ENCODE measurements at regions not wholly inside any gene's neighbourhood (a gene's known extent, or its start where the extent isn't known, plus 50 kb on each side); places are given as distances from the start of the nearest gene placed in this dataset.

- TF ChIP-seq TSHZ2 (CRISPR knock-in tag; IDR thresholded peaks at IDR 0.05) = no peak
- TF ChIP-seq PPARA (CRISPR knock-in tag; IDR thresholded peaks at IDR 0.05; ENCODE audit: borderline replicate concordance) = no peak
Measured at GRCh38 chr6:97702248-97702647, 419.2 kb upstream of the MMS22L start (continued).

- TF ChIP-seq ISL1 (CRISPR knock-in tag; IDR thresholded peaks at IDR 0.05) = no peak
- TF ChIP-seq ZC3H10 (CRISPR knock-in tag; IDR thresholded peaks at IDR 0.05) = no peak
- TF ChIP-seq BACH2 (CRISPR knock-in tag; IDR thresholded peaks at IDR 0.05; ENCODE audit: borderline replicate concordance) = no peak
- no peak for TF ChIP-seq PPARA (CRISPR knock-in tag; IDR thresholded peaks at IDR 0.05; ENCODE audit: borderline replicate concordance)
- no peak for TF ChIP-seq ESRRG (CRISPR knock-in tag; IDR thresholded peaks at IDR 0.05)
- TF ChIP-seq ARNTL (CRISPR knock-in tag; IDR thresholded peaks at IDR 0.05; ENCODE audit: borderline replicate concordance, low read depth) = no peak
- TF ChIP-seq POU6F1 (CRISPR knock-in tag; IDR thresholded peaks at IDR 0.05; ENCODE audit: borderline replicate concordance, low read depth) = no peak
- TF ChIP-seq TOX (CRISPR knock-in tag; IDR thresholded peaks at IDR 0.05; ENCODE audit: borderline replicate concordance) = no peak
- TF ChIP-seq TCF4 (CRISPR knock-in tag; IDR thresholded peaks at IDR 0.05; ENCODE audit: borderline replicate concordance) = no peak
- TF ChIP-seq ZNF70 (CRISPR knock-in tag; IDR thresholded peaks at IDR 0.05) = no peak
- no peak for TF ChIP-seq TSHZ2 (CRISPR knock-in tag; IDR thresholded peaks at IDR 0.05)
- no peak for TF ChIP-seq GLIS3 (CRISPR knock-in tag; IDR thresholded peaks at IDR 0.05)
- TF ChIP-seq ZNF565 (CRISPR knock-in tag; conservative IDR thresholded peaks at IDR 0.05; ENCODE audit: low read depth) = no peak
- no peak for TF ChIP-seq CSDC2 (CRISPR knock-in tag; IDR thresholded peaks at IDR 0.05)
- ATAC-seq = no peak
Measured at GRCh38 chr6:97703661-97704060, 420.6 kb upstream of the MMS22L start.

GRCh38 chr6:97705568-97705967, 422.6 kb upstream of the MMS22L start:
- ATAC-seq = no peak
- no peak for TF ChIP-seq ZFP30 (CRISPR knock-in tag; IDR thresholded peaks at IDR 0.05)
- no peak for TF ChIP-seq OSR1 (CRISPR knock-in tag; IDR thresholded peaks at IDR 0.05)
- no peak for TF ChIP-seq TSHZ2 (CRISPR knock-in tag; IDR thresholded peaks at IDR 0.05)
- no peak for TF ChIP-seq PPARA (CRISPR knock-in tag; IDR thresholded peaks at IDR 0.05; ENCODE audit: borderline replicate concordance)
- TF ChIP-seq ZNF70 (CRISPR knock-in tag; IDR thresholded peaks at IDR 0.05) = no peak
- no peak for TF ChIP-seq POU6F1 (CRISPR knock-in tag; IDR thresholded peaks at IDR 0.05; ENCODE audit: borderline replicate concordance, low read depth)
- TF ChIP-seq TOX (CRISPR knock-in tag; IDR thresholded peaks at IDR 0.05; ENCODE audit: borderline replicate concordance) = no peak
- TF ChIP-seq CSRNP3 (CRISPR knock-in tag; IDR thresholded peaks at IDR 0.05) = no peak
- TF ChIP-seq ISL1 (CRISPR knock-in tag; IDR thresholded peaks at IDR 0.05) = no peak
- TF ChIP-seq SNAI2 (CRISPR knock-in tag; IDR thresholded peaks at IDR 0.05) = no peak
- no peak for TF ChIP-seq ESRRG (CRISPR knock-in tag; IDR thresholded peaks at IDR 0.05)
- no peak for TF ChIP-seq ZNF8 (CRISPR knock-in tag; IDR thresholded peaks at IDR 0.05)
- TF ChIP-seq TCF4 (CRISPR knock-in tag; IDR thresholded peaks at IDR 0.05; ENCODE audit: borderline replicate concordance) = no peak
- no peak for TF ChIP-seq CREB5 (CRISPR knock-in tag; IDR thresholded peaks at IDR 0.05; ENCODE audit: low read depth)
- no peak for TF ChIP-seq ZC3H10 (CRISPR knock-in tag; IDR thresholded peaks at IDR 0.05)
- no peak for TF ChIP-seq RARB (CRISPR knock-in tag; IDR thresholded peaks at IDR 0.05)
- TF ChIP-seq BACH2 (CRISPR knock-in tag; IDR thresholded peaks at IDR 0.05; ENCODE audit: borderline replicate concordance) = no peak
- no peak for TF ChIP-seq ZNF565 (CRISPR knock-in tag; conservative IDR thresholded peaks at IDR 0.05; ENCODE audit: low read depth)

Data from SK-N-SH treated with all-trans-retinoic acid at 6 μM for 48 hours (cell line).